GM19452 (cell line): ENCODE measurements at regions not wholly inside any gene's neighbourhood (a gene's known extent, or its start where the extent isn't known, plus 50 kb on each side); places are given as distances from the start of the nearest gene placed in this dataset.

Experiments used
- ATAC-seq: cut with Tn5 transposase; IDR thresholded peaks from one replicate; pipeline ENCODE4 v1.9.1; 2021; ENCODE audit not compliant: unreplicated experiment

- ATAC-seq = no peak
Measured at GRCh38 chr14:101459551-101459900, 101.8 kb upstream of the DIO3 start.

- no peak for ATAC-seq
Measured at GRCh38 chr14:101460521-101460920, 100.8 kb upstream of the DIO3 start.

DNA sequence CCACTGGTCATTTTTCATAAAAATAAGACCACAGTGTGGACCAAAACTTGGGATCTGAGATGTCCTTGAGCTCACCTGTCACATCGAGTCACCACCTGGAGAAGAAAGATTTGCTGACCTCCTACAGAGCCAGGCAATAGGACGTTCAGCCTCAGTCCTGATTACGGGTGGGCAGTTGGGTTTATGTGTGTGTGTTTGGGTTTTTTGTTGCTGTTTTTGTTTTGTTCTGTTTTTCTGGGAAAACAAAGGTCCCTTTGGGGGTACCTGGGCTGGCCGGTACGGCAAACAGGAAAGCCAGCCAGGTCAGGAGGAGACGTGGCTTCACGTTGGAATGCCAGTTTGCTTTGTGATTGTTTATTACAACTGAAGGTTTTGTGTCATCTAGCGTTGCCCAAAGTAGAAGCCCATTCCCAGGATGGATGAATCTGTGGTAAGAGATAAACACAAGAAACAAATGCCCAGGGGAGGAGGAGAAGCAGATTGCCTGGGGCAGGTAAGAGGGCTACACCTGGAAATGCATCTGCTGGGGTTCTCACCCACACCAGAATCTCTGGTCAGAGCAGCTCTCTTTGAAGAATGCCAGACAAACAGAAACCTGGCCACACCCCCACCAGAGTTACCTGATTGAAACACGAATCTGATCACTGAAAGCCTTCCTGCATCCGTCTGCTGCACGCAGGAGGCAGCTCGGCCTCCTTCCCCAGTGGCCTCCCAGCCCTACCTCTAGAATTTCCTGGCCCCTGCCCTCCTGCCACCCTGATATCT lies 100.1 kb upstream of the DIO3 start:
- no peak for ATAC-seq

- ATAC-seq = no peak
Measured at GRCh38 chr14:101461891-101462290, 99.4 kb upstream of the DIO3 start.

- ATAC-seq = no peak
Measured at GRCh38 chr14:101462726-101463565, 98.3 kb upstream of the DIO3 start.

- ATAC-seq = no peak
Measured at GRCh38 chr14:101463566-101464171, 97.6 kb upstream of the DIO3 start.

DNA sequence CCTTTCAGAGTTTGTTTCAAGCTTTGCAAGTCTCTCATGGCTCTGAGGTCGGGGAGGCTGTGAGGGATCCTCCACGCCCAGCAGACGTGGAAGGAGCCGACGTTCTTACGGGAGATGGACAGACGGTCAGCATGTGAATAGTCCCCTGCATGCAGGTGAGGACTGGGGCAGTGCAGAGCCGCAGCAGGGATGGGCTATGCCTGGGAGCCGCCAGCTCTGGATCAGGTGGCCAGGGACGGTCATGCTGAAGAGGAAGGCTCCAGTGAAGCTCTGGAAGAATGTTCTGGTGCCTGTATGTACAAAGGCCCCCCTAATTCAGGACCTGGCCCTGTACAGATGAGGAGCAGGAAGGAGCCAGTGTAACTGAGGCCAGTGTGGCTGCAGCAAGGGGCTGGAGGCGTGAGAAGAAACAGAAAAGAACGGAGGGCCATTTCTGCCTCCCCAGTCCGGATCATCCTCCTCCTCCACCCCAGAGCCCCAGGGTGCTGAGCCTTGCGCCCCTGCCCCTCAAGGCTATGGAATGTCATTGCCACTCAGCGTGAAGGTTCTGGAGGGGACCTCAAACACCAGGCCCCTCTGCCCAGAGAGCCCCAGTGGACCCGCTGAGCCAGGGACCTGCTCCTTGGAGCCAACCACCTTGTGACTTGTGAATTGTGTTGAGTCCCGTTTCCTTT lies 96.8 kb upstream of the DIO3 start:
- ATAC-seq = no peak

DNA sequence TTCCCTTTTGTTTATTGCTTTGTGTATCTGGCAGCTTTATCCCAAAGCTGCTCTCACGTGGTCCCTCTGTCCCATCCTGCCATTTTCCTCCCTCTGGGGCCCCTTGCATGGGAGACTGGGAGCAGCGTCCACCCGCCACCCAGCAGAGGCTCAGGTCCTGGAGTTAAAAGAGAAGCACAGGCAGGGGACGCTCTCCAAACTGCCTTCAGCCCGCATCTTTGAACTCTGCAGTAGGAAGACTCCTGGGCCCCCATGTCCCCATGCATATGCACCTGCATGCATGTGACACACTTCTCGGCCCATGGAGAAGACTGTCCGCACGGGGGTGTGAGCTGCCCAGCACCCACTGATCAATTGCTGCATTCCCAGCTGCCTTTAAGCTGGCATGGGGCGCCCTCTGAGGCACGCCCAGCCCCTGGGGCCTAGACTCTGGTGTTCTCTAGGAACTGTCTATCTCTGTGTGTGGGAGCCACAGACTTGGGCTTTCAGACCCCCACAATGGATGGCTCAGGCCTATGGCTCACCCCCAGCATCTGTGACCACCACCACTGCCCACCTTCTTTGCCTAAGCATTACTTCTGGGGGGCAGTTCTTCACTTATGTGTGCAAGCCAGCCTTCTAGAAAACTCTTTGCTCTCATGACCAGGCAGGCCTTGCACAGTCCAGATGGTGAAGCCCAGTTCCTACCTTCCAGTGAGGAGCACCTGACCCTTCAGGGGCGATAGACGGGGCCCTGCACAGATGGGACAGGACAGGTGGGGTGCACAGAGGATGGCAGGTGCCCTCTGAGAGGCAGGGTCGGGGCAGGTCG lies 96.1 kb upstream of the DIO3 start:
- ATAC-seq = no peak

DNA sequence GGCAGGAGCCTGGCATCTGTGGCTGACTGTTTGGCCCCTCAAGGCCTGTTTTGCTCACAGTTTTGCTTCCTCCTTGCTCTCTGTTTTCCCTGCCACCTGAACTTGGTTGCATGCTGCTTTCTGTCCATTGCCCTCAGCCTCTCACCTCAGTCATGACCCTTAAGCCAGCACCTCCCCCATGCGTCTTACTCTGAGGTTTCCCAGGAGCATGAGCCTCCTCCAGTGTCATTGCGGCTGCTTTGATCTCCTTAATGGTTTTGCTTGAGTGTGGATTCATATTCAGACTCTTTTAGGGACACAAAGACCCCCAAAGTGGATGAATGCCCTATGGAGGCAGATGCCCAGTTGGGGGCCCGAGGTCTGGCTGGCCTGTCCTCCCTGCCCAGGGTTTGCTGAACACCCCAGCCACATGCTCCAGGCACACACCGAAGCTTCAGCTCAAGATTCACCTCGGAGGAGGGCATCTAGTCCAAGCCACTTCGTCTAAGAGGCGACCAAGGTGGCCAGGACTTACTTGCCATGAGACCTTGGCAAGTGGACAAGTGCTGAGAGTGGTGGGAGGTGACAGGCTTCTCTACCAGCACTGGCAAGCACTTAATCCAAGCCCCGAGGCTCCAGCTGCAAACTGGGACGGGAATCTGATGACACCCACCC lies 95.4 kb upstream of the DIO3 start:
- no peak for ATAC-seq

- no peak for ATAC-seq
Measured at GRCh38 chr14:101466456-101467180, 94.7 kb upstream of the DIO3 start.

DNA sequence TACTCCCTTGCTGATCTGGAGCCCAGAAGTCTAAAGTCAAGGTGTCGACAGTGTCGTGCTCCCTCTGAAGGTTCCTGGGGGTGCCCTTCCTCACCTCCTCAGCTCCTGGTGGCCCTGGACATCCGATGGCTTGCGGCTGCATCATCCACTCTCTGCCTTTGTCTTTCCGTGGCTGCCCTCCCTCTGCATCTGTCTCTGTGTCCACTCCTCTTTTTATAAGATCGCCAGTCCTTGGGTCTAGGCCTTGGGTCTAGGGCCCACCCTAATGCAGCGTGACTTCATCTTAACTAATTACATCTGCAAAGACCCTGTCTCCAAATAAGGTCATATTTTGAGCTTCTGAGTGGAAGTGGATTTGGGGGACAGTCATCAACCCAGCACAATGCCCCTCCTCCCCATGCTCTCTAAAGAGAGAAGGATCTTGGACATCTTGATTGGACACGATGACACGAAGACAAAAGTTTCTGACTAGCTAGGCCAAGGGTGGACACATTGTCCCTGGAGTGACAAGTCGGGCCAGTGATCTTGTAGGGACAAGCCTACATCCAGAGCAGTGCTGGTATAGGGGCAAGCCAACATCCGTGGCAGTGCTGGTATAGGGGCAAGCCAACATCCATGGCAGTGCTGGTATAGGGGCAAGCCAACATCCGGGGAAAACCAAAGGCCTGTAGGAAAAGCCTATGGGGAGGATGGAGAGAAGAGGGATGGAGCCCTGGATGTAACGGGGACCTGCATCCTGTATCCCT lies 93.9 kb upstream of the DIO3 start:
- no peak for ATAC-seq

DNA sequence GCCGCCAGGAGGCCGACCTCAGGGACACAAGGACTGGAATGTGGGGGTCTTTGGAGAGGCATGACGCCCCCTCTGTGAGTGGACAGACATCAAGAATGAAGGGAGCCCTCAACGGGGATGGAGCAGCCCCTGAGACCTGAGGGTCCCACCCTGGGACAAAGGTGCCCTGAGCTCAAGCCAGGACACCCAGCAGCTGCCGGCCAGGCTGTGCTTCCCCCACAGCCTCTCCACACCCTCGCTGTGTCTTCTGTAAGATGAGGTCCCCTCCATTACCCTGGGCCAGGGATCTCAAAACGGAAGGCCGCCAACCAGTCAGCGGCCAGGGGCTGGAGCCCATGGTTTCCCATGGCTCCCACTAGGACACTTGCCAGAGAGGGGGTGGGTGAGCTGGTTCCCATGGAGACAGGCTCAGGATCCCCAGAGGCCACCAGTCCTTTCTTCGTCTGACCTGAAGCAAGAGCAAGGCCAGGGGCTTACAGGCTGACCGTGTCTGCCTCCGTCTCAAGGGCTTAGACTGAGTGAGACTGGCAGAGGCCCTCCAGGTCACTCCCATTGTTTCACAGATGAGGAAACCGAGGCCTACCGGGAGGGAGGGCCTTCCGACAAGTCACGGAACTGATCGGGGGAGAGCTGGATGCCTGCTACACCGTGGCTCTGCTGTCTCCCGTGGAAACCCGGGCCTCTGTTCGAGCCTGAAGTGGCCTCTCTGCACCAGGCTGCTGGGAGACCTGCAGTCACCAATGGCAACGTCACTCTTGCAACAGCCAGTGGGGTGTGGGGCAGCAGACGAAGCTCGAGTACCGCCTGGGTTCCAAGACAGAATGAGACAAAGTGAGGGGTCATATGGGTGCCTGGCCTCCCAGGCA lies 91.7 kb upstream of the DIO3 start:
- no peak for ATAC-seq

- ATAC-seq = no peak
Measured at GRCh38 chr14:101470266-101470665, 91.0 kb upstream of the DIO3 start.

- ATAC-seq = no peak
Measured at GRCh38 chr14:101471723-101472517, 89.4 kb upstream of the DIO3 start.

DNA sequence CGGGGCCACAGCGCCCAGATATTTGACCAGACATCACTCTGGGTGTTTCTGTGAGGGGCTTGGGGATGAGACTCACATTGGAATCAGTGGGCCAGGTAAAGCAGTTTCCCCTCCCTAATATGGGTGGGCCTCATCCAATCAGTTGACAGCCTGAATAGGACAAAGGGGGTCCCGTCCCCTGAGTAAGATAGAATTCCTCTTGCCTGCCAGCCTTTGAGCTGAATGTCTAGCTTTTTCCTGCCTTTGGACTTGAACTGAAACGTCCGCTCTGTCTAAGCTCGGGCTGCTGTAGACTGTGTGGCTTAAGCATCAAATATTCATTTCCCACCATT lies 88.8 kb upstream of the DIO3 start:
- no peak for ATAC-seq

DNA sequence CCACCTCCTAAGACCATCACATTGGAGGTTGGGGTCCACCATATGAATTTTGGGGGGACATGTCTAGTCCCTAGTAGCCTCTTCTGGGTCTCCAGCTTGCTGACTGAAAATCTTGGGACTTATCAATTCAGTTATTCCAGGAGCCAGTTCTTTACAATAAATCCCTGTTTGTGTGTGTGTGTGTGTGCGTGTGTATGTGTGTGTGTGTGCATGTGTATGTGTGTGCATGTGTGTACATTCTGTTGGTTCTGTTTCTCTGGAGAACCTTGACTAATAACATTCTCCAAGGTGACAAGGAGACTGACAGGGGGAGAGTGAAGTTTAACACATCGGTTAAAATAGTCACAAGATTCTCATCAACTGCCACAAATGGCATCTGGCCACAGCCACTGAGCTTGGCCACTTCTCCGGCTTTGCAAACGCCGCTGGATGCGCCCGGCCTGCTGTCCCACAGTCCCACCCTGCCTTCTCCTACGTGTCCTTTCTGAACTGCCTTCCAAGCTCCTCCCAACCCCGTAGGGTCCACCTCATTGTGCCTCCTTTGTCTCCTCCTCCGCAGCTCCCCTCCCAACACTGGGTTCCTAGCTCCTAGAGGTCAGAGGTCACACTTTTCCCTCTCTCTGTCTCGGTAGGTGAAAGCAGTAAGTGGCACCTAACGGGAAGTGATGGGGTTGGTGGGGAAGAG lies 88.1 kb upstream of the DIO3 start:
- no peak for ATAC-seq
